HL-60 (cell line): ENCODE measurements at regions not wholly inside any gene's neighbourhood (a gene's known extent, or its start where the extent isn't known, plus 50 kb on each side); places are given as distances from the start of the nearest gene placed in this dataset.

Source experiments
- CTCF ChIP-seq: IDR thresholded peaks from one replicate; pipeline ENCODE4 v1.5.1; 2011; ENCODE audit warnings: low read length, control low read depth, inconsistent platforms; ENCODE audit not compliant: insufficient read depth
- POLR2AphosphoS5 ChIP-seq: IDR thresholded peaks from 2 replicates; pipeline ENCODE4 v1.6.1; 2012; ENCODE audit warnings: low read depth

GRCh38 chr2:8251291-8251690 is 430.6 kb upstream of the ID2 start:
- TF ChIP-seq POLR2AphosphoS5 (no peak), CTCF (no peak)
